Endothelial cell of umbilical vein (primary cell): ENCODE measurements at regions not wholly inside any gene's neighbourhood (a gene's known extent, or its start where the extent isn't known, plus 50 kb on each side); places are given as distances from the start of the nearest gene placed in this dataset.

ENCODE experiments used
- CTCF ChIP-seq, 2 donors: IDR thresholded peaks; 1 replicate in 1 of 2; 2 replicates in 1 of 2; pipeline ENCODE4 v1.5.1; 2011; ENCODE audit warnings: low read length in 2 of 2, mild to moderate bottlenecking in 2 of 2, moderate library complexity in 2 of 2, control low read depth in 1 of 2, inconsistent platforms in 1 of 2, low read depth in 1 of 2; ENCODE audit not compliant: insufficient read depth in 1 of 2; ENCODE audit errors: extremely low read depth in 1 of 2
- EZH2 ChIP-seq: IDR thresholded peaks from 2 replicates; pipeline ENCODE4 v1.6.1; 2012; ENCODE audit warnings: borderline replicate concordance, low read depth, mild to moderate bottlenecking, moderate library complexity, low read length, inconsistent platforms; ENCODE audit not compliant: severe bottlenecking
- GATA2 ChIP-seq: IDR thresholded peaks from 2 replicates; pipeline ENCODE4 v1.7.0; 2011; ENCODE audit warnings: low read depth, mild to moderate bottlenecking, moderate library complexity, mixed read lengths, low read length; ENCODE audit not compliant: insufficient read length, insufficient read depth
- POLR2A ChIP-seq: IDR thresholded peaks from 2 replicates; pipeline ENCODE4 v1.6.1; 2012; ENCODE audit warnings: low read depth, mild to moderate bottlenecking, control low read depth, low read length
- POLR2AphosphoS5 ChIP-seq: IDR thresholded peaks from 2 replicates; pipeline ENCODE4 v1.6.1; 2012; ENCODE audit warnings: low read depth, mild to moderate bottlenecking, control low read depth, low read length, moderate library complexity; ENCODE audit not compliant: insufficient read depth

GRCh38 chr1:30379684-30380624 lies 343.4 kb downstream of the MATN1 start:
- peak; percentile 73 to 76 for TF ChIP-seq CTCF (IDR thresholded peaks at IDR 0.05; ENCODE audit: extremely low read depth in 1 of 2, insufficient read depth in 1 of 2, low read depth in 1 of 2, low read length in 2 of 2)
- TF ChIP-seq POLR2A = no peak
- no peak for TF ChIP-seq EZH2
- no peak for TF ChIP-seq POLR2AphosphoS5
- no peak for TF ChIP-seq GATA2
